Chondrocyte (in vitro differentiated cells): ENCODE measurements at regions not wholly inside any gene's neighbourhood (a gene's known extent, or its start where the extent isn't known, plus 50 kb on each side); places are given as distances from the start of the nearest gene placed in this dataset.

Experiments used
- DNase-seq: peaks from one replicate; pipeline ENCODE4 v3.0.0; 2021; ENCODE audit warnings: mixed read lengths, low spot score
- H3K27ac Mint-ChIP-seq: one replicate; pipeline ENCODE4 v1.8.0; 2021; ENCODE audit warnings: mild to moderate bottlenecking, moderate library complexity, mixed read lengths; ENCODE audit not compliant: unreplicated experiment
- H3K27me3 Mint-ChIP-seq: 2 replicates; pipeline ENCODE4 v1.8.0; 2021; ENCODE audit warnings: low read depth, mixed read lengths
- H3K36me3 Mint-ChIP-seq: 2 replicates; pipeline ENCODE4 v1.8.0; 2021; ENCODE audit warnings: low read depth, mixed read lengths
- H3K4me1 Mint-ChIP-seq: 2 replicates; pipeline ENCODE4 v1.8.0; 2021; ENCODE audit warnings: low read depth, mild to moderate bottlenecking, mixed read lengths
- H3K4me3 Mint-ChIP-seq: one replicate; pipeline ENCODE4 v1.8.0; 2021; ENCODE audit warnings: mild to moderate bottlenecking, moderate library complexity, mixed read lengths; ENCODE audit not compliant: unreplicated experiment
- H3K9me3 Mint-ChIP-seq: 2 replicates; pipeline ENCODE4 v1.8.0; 2021; ENCODE audit warnings: low read depth, mixed read lengths
- TF ChIP-seq, protein P1 (sequence below): fragments of 200-600 bp; sonication (generic); IDR thresholded peaks from 2 replicates; pipeline ENCODE4 v1.5.0; 2021; ENCODE audit warnings: antibody characterized with exemption, mild to moderate bottlenecking, moderate library complexity

- H3K4me1 Mint-ChIP-seq, result no peaks in the 10 kb centered on the region
These were observed 137.1 kb upstream of the ATP2B1 start for GRCh38 chr12:89845767-89846166.

GRCh38 chr12:89845366-89845765 is 136.7 kb upstream of the ATP2B1 start:
- no peaks in the 10 kb centered on the region for H3K4me1 Mint-ChIP-seq
- H3K9me3 Mint-ChIP-seq, result no peaks in the 10 kb centered on the region
- TF ChIP-seq, protein P1, sequence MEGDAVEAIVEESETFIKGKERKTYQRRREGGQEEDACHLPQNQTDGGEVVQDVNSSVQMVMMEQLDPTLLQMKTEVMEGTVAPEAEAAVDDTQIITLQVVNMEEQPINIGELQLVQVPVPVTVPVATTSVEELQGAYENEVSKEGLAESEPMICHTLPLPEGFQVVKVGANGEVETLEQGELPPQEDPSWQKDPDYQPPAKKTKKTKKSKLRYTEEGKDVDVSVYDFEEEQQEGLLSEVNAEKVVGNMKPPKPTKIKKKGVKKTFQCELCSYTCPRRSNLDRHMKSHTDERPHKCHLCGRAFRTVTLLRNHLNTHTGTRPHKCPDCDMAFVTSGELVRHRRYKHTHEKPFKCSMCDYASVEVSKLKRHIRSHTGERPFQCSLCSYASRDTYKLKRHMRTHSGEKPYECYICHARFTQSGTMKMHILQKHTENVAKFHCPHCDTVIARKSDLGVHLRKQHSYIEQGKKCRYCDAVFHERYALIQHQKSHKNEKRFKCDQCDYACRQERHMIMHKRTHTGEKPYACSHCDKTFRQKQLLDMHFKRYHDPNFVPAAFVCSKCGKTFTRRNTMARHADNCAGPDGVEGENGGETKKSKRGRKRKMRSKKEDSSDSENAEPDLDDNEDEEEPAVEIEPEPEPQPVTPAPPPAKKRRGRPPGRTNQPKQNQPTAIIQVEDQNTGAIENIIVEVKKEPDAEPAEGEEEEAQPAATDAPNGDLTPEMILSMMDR, result no peak
- no peak overlapping the region for H3K4me3 Mint-ChIP-seq
- DNase-seq, result no peak
- H3K27me3 Mint-ChIP-seq, result no peaks in the 10 kb centered on the region
- H3K36me3 Mint-ChIP-seq, result no peaks in the 10 kb centered on the region
- H3K27ac Mint-ChIP-seq, result no peak overlapping the region

More at GRCh38 chr12:89845767-89846166, 137.1 kb upstream of the ATP2B1 start:
- H3K36me3 Mint-ChIP-seq, result no peaks in the 10 kb centered on the region
- no peak overlapping the region for H3K27ac Mint-ChIP-seq
- no peak overlapping the region for H3K4me3 Mint-ChIP-seq
- H3K27me3 Mint-ChIP-seq, result no peaks in the 10 kb centered on the region
- DNase-seq, result no peak
- H3K9me3 Mint-ChIP-seq, result no peaks in the 10 kb centered on the region
- TF ChIP-seq, protein P1, result no peak

DNA sequence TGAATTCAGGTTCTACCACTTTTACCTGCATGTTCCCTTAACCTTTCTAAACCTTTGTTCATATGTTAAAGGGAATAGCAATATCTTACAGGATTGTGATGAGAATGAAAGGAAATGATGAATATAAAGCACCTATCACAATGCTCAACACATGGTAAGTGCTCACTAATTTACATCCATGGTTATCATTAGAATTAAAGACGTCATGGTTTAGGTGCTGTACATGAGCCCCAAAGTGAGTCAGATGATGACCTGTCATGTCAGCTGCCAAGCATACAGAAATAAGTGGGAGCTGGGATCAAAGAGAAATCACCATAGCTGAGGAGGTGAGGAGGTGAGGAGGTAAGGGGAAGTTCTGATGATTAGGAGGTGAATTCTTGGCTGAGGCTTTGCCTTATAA is 135.9 kb upstream of the ATP2B1 start:
- TF ChIP-seq, protein P1, result no peak
- no peak overlapping the region for H3K4me3 Mint-ChIP-seq
- DNase-seq, result no peak
- H3K27me3 Mint-ChIP-seq, result no peaks in the 10 kb centered on the region
- no peaks in the 10 kb centered on the region for H3K36me3 Mint-ChIP-seq
- H3K27ac Mint-ChIP-seq, result no peak overlapping the region
- H3K9me3 Mint-ChIP-seq, result no peaks in the 10 kb centered on the region
- no peaks in the 10 kb centered on the region for H3K4me1 Mint-ChIP-seq

DNA sequence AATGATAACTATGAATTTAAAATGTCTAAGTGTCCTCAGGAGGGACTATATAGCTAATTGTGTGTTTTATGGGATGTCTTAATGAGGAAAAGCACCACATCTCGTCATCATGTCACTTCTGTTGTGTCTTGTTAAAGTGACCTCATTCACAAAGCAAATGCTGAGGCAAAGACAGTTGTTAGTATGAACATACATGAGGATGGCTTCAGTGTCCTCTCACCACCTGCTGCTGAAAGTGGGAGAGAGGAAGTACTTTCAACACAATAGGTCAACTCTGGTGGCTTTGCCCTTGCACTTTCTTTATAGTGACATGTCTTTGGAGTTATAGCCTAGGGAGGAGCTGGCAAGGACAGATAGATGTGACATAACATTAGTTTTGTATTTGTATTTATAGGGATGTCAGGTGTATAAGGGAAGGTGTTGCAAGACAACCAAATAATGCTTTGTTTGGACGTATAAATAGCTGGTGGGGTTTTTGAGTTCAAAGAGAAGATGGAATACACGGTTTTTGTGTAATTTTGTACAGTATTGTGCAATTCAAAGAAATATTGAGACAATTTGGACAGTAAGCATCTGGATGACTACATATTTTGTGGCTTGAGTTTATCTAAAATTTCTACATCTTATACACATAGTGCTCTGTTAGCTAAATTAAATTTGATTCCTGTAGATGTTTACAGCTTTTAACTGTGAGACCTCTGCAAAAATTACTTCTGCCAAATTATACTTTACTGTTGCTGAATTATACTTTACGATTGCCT is 131.7 kb upstream of the ATP2B1 start:
- H3K36me3 Mint-ChIP-seq, result no peaks in the 10 kb centered on the region
- H3K27me3 Mint-ChIP-seq, result no peaks in the 10 kb centered on the region
- H3K27ac Mint-ChIP-seq, result no peak overlapping the region
- DNase-seq, result no peak
- TF ChIP-seq, protein P1, result no peak
- no peaks in the 10 kb centered on the region for H3K9me3 Mint-ChIP-seq
- H3K4me3 Mint-ChIP-seq, result no peak overlapping the region
- H3K4me1 Mint-ChIP-seq, result no peaks in the 10 kb centered on the region

DNA sequence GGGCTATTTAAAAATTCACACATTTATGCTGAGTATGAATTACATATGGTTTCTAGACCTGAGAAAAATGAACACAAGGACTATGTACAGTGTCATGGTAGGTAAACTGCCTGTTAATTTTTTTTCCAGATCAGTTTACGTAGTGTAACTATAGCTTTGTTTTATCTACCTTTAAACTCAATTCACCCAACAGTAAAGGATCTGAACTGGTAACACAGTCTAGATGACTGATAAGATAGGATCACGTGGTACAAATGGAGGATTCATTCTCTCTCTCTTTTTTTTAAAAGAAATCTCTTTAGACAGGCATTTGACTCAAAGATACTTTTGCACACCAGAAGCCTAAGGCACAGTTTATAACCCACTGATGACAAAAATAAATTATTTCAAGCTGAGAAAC is 130.8 kb upstream of the ATP2B1 start:
- no peaks in the 10 kb centered on the region for H3K9me3 Mint-ChIP-seq
- H3K27me3 Mint-ChIP-seq, result no peaks in the 10 kb centered on the region
- H3K27ac Mint-ChIP-seq, result no peak overlapping the region
- TF ChIP-seq, protein P1, result no peak
- DNase-seq, result no peak
- no peaks in the 10 kb centered on the region for H3K4me1 Mint-ChIP-seq
- no peaks in the 10 kb centered on the region for H3K36me3 Mint-ChIP-seq
- H3K4me3 Mint-ChIP-seq, result no peak overlapping the region
